Esophagus squamous epithelium (tissue), 5 donors: ENCODE measurements at regions not wholly inside any gene's neighbourhood (a gene's known extent, or its start where the extent isn't known, plus 50 kb on each side); places are given as distances from the start of the nearest gene placed in this dataset.

Experiments used
- DNase-seq: peaks from one replicate; lab custom pipeline; 2025; lab: John Stamatoyannopoulos, UW
- H3K27ac ChIP-seq, 4 donors: fragments of 200-600 bp; sonication (generic); one replicate each; pipeline ENCODE4 v1.5.1; 2016 to 2019; ENCODE audit warnings: mild to moderate bottlenecking in 1 of 4
- H3K27me3 ChIP-seq, 4 donors: fragments of 200-600 bp; sonication (generic); 1 replicate in 3 of 4; 2 replicates in 1 of 4; pipeline versions ENCODE4 v1.5.1 to v1.6.0; 2017 to 2021; ENCODE audit warnings: antibody characterized with exemption in 1 of 4
- H3K36me3 ChIP-seq, 3 donors: fragments of 200-600 bp; sonication (generic); one replicate each; pipeline ENCODE4 v1.5.1; 2016 to 2019
- H3K4me1 ChIP-seq, 3 donors: fragments of 200-600 bp; sonication (generic); one replicate each; pipeline ENCODE4 v1.5.1; 2017 to 2019
- H3K4me3 ChIP-seq, 4 donors: fragments of 200-600 bp; sonication (generic); 1 replicate in 3 of 4; 2 replicates in 1 of 4; pipeline ENCODE4 v1.5.1; 2016 to 2019; ENCODE audit warnings: mild to moderate bottlenecking in 2 of 4, moderate library complexity in 1 of 4
- H3K9me3 ChIP-seq, 3 donors: fragments of 200-600 bp; sonication (generic); one replicate each; pipeline ENCODE4 v1.5.1; 2016 to 2019
- POLR2A ChIP-seq, 4 donors: fragments of 450-650 bp; IDR thresholded peaks; one replicate each; pipeline ENCODE4 v1.6.1; 2017; ENCODE audit warnings: antibody characterized with exemption in 4 of 4, mild to moderate bottlenecking in 4 of 4, moderate library complexity in 3 of 4
- WGBS, 2 donors: methylation state at CpG; one replicate each; pipeline ENCODE4 v1.1.5; 2018; 5-methylcytosine and 5-hydroxymethylcytosine counted together
- intact Hi-C: fragments of 100-400 bp; cut with DNase I; formaldehyde crosslinking; loops from one replicate; pipeline ENCODE4 v1.15.0; 2022
- TF ChIP-seq, protein P1 (sequence below), 6 experiments: fragments of 450-650 bp in 4 of 6; fragments of 200-600 bp in 2 of 6; sonication (generic) in 2 of 6; IDR thresholded peaks; one replicate each; pipeline ENCODE4 v1.5.1; 2016 to 2019; ENCODE audit warnings: antibody characterized with exemption in 6 of 6, mild to moderate bottlenecking in 4 of 6, moderate library complexity in 4 of 6
- donor health status: DM: yes; HTN: yes; CAD: no.

DNA sequence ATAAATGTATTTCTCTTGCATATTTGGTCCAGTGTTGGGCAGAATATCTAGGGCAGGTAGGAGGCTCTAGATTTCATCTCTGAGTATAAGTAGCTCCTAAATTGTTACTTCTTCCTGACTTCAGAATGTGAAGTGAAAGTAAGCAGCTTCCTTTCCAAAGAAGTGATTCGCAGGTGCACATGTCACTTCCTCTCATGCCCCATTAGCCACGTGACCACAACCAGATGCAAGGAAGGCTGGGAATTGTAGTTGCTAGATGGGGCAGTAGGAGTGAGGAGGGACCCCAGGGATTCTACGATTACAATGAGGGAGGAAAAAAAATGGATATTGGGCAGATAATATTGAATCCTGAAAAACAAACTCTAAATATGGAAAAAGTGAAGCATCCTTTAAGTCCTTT is 113.2 kb upstream of the CYYR1 start:
- WGBS, 2 donors = 37 to 48% methylated on average over 3 of the region's 3 CpGs
- no peak overlapping the region for H3K27ac ChIP-seq
- H3K36me3 ChIP-seq = no peaks in the 10 kb centered on the region
- intact Hi-C loops = no loop called here
- no peaks in the 10 kb centered on the region for H3K27me3 ChIP-seq
- peaks cover 0 to 16% (median 6%) of the 10 kb centered on the region in 3 donors for H3K9me3 ChIP-seq
- no peak for TF ChIP-seq POLR2A (IDR thresholded peaks at IDR 0.05)
- TF ChIP-seq, protein P1, sequence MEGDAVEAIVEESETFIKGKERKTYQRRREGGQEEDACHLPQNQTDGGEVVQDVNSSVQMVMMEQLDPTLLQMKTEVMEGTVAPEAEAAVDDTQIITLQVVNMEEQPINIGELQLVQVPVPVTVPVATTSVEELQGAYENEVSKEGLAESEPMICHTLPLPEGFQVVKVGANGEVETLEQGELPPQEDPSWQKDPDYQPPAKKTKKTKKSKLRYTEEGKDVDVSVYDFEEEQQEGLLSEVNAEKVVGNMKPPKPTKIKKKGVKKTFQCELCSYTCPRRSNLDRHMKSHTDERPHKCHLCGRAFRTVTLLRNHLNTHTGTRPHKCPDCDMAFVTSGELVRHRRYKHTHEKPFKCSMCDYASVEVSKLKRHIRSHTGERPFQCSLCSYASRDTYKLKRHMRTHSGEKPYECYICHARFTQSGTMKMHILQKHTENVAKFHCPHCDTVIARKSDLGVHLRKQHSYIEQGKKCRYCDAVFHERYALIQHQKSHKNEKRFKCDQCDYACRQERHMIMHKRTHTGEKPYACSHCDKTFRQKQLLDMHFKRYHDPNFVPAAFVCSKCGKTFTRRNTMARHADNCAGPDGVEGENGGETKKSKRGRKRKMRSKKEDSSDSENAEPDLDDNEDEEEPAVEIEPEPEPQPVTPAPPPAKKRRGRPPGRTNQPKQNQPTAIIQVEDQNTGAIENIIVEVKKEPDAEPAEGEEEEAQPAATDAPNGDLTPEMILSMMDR (IDR thresholded peaks at IDR 0.05) = no peak
- no peaks in the 10 kb centered on the region for H3K4me1 ChIP-seq
- DNase-seq = no peak
- H3K4me3 ChIP-seq = no peak overlapping the region

GRCh38 chr21:26684889-26685288 is 111.8 kb upstream of the CYYR1 start:
- no peaks in the 10 kb centered on the region for H3K4me1 ChIP-seq
- no peaks in the 10 kb centered on the region for H3K36me3 ChIP-seq
- WGBS, 2 donors = 44 to 48% methylated on average over 4 of the region's 4 CpGs
- H3K27ac ChIP-seq = no peak overlapping the region
- no peaks in the 10 kb centered on the region for H3K27me3 ChIP-seq
- TF ChIP-seq POLR2A (IDR thresholded peaks at IDR 0.05) = no peak
- TF ChIP-seq, protein P1 (IDR thresholded peaks at IDR 0.05) = no peak
- intact Hi-C loops = no loop called here
- no peak overlapping the region for H3K4me3 ChIP-seq
- peaks cover 0 to 6% (median 3%) of the 10 kb centered on the region in 3 donors for H3K9me3 ChIP-seq
- DNase-seq = no peak

GRCh38 chr21:26683996-26684395 is 110.9 kb upstream of the CYYR1 start:
- no peak overlapping the region for H3K27ac ChIP-seq
- H3K9me3 ChIP-seq = no peaks in the 10 kb centered on the region
- no peak overlapping the region for H3K4me3 ChIP-seq
- no peak for DNase-seq
- H3K36me3 ChIP-seq = no peaks in the 10 kb centered on the region
- intact Hi-C loops = no loop called here
- TF ChIP-seq POLR2A (IDR thresholded peaks at IDR 0.05) = no peak
- TF ChIP-seq, protein P1 (IDR thresholded peaks at IDR 0.05) = no peak
- 57 to 71% methylated on average over 2 of the region's 2 CpGs for WGBS, 2 donors
- no peaks in the 10 kb centered on the region for H3K4me1 ChIP-seq
- H3K27me3 ChIP-seq = no peaks in the 10 kb centered on the region

GRCh38 chr21:26679284-26679683 is 106.2 kb upstream of the CYYR1 start:
- Histone ChIP-seq H3K4me1 (no peaks in the 10 kb centered on the region), H3K4me3 (no peak overlapping the region), H3K9me3 (no peaks in the 10 kb centered on the region), H3K36me3 (no peaks in the 10 kb centered on the region), H3K27me3 (no peaks in the 10 kb centered on the region), H3K27ac (no peak overlapping the region)
- 72 to 81% methylated on average over 3 of the region's 3 CpGs for WGBS, 2 donors
- no peak for TF ChIP-seq POLR2A (IDR thresholded peaks at IDR 0.05)
- TF ChIP-seq, protein P1 (IDR thresholded peaks at IDR 0.05) = no peak
- no peak for DNase-seq
- intact Hi-C loops = no loop called here

- Histone ChIP-seq H3K4me1 (no peaks in the 10 kb centered on the region), H3K4me3 (no peak overlapping the region), H3K27ac (no peak overlapping the region), H3K9me3 (no peaks in the 10 kb centered on the region), H3K36me3 (no peaks in the 10 kb centered on the region), H3K27me3 (no peaks in the 10 kb centered on the region)
- 47 to 54% methylated on average over 4 to 5 of the region's 5 CpGs for WGBS, 2 donors
- no peak for TF ChIP-seq POLR2A (IDR thresholded peaks at IDR 0.05)
- TF ChIP-seq, protein P1 (IDR thresholded peaks at IDR 0.05) = no peak
- intact Hi-C loops = no loop called here
- DNase-seq = no peak
Measured at GRCh38 chr21:26674323-26674722, 101.2 kb upstream of the CYYR1 start.
